HCT116 (cell line): ENCODE measurements at regions not wholly inside any gene's neighbourhood (a gene's known extent, or its start where the extent isn't known, plus 50 kb on each side); places are given as distances from the start of the nearest gene placed in this dataset.

ENCODE experiments used
- ATAC-seq: fragments of 200-7000 bp; cut with Tn5 transposase; 2 replicates; pipeline ENCODE4 v1.9.1; 2020; ENCODE audit warnings: mild to moderate bottlenecking, moderate library complexity
- BruUV-seq: library from RNA; stranded (reverse); fragments of 400-500 nt; replicated peaks from 2 replicates; lab custom pipeline; 2021; lab: Mats Ljungman, UMichigan
- CTCF ChIA-PET: fragments of 300-600 bp; sonication (Branson Sonifier 250); formaldehyde crosslinking; loops from one replicate; lab custom pipeline; 2021; ENCODE audit warnings: antibody characterized with exemption; lab: Charles Lee
- POLR2A ChIA-PET: fragments of 300-600, 350-600 bp; sonication (Branson Sonifier 250); formaldehyde crosslinking; loops from one replicate; lab custom pipeline; 2021; ENCODE audit warnings: antibody characterized with exemption; lab: Charles Lee
- RAD21 ChIA-PET, 2 experiments: fragments of 300-600 bp; sonication (Branson Sonifier 250); formaldehyde crosslinking; loops; one replicate each; lab custom pipeline; 2023; ENCODE audit warnings: low total read pairs in 2 of 2; ENCODE audit not compliant: uncharacterized antibody in 2 of 2, unreplicated experiment in 2 of 2, low non-redundant PET in 1 of 2; lab: Charles Lee
- DNase-seq: peaks from one replicate; pipeline ENCODE4 v3.0.0-alpha.2; 2010; ENCODE audit warnings: low read depth, low spot score
- H2AFZ ChIP-seq: fragments of 200-600 bp; shearing (Covaris generic), sonication (generic); 2 replicates; pipeline ENCODE4 v1.6.1; 2017; ENCODE audit warnings: low read depth, mixed run types, mixed read lengths, antibody characterized with exemption, low read length; ENCODE audit not compliant: poor library complexity, severe bottlenecking
- H3K27ac ChIP-seq: 2 replicates; pipeline ENCODE4 v1.5.1; 2012; ENCODE audit warnings: low read depth, low read length
- H3K27me3 ChIP-seq: fragments of 200-600 bp; sonication (generic); 2 replicates; pipeline ENCODE4 v1.6.1; 2016; ENCODE audit warnings: mixed run types, low read length, mixed read lengths; ENCODE audit not compliant: insufficient read depth
- H3K36me3 ChIP-seq, 2 experiments: fragments of 200-500 bp in 1 of 2; fragments of 200-600 bp in 1 of 2; sonication (Bioruptor generic) in 1 of 2; sonication (generic) in 1 of 2; 2 replicates each; pipeline versions ENCODE4 v1.5.1 to v1.6.1; 2014 to 2016; ENCODE audit warnings: low read length in 2 of 2, inconsistent platforms in 1 of 2, mixed read lengths in 1 of 2, mixed run types in 1 of 2; ENCODE audit not compliant: insufficient read depth in 2 of 2, control insufficient read depth in 1 of 2
- H3K4me1 ChIP-seq, 2 experiments: fragments of 200-600 bp in 1 of 2; sonication (generic) in 1 of 2; 2 replicates each; pipeline versions ENCODE4 v1.5.1 to v1.6.1; 2012 to 2017; ENCODE audit warnings: low read length in 2 of 2, inconsistent platforms in 1 of 2, mild to moderate bottlenecking in 1 of 2, mixed read lengths in 1 of 2, mixed run types in 1 of 2, moderate library complexity in 1 of 2; ENCODE audit not compliant: insufficient read depth in 2 of 2, control insufficient read depth in 1 of 2
- H3K4me2 ChIP-seq: fragments of 200-600 bp; sonication (generic); 2 replicates; pipeline ENCODE4 v1.6.1; 2017; ENCODE audit warnings: mixed run types, low read length, mixed read lengths
- H3K4me3 ChIP-seq, 2 experiments: fragments of 200-600 bp in 1 of 2; sonication (generic) in 1 of 2; replicated peaks in 1 of 2; 2 replicates each; pipeline ENCODE4 v1.5.1; 2011 to 2016; ENCODE audit warnings: low read length in 2 of 2, control low read depth in 1 of 2, low read depth in 1 of 2, mild to moderate bottlenecking in 1 of 2, mixed read lengths in 1 of 2, mixed run types in 1 of 2
- H3K79me2 ChIP-seq: fragments of 200-600 bp; sonication (generic); 2 replicates; pipeline ENCODE4 v1.6.1; 2017; ENCODE audit warnings: mild to moderate bottlenecking, mixed run types, low read length, moderate library complexity, mixed read lengths; ENCODE audit not compliant: insufficient read depth
- H3K9ac ChIP-seq: fragments of 200-600 bp; sonication (generic); 2 replicates; pipeline ENCODE4 v1.6.1; 2016; ENCODE audit warnings: low read length, mixed read lengths
- H3K9me2 ChIP-seq: fragments of 200-600 bp; sonication (generic), shearing (Covaris generic); 2 replicates; pipeline ENCODE4 v1.6.1; 2017; ENCODE audit warnings: mixed run types, mild to moderate bottlenecking, moderate library complexity; ENCODE audit not compliant: insufficient read depth
- H3K9me3 ChIP-seq, 2 experiments: fragments of 200-500 bp in 1 of 2; fragments of 200-600 bp in 1 of 2; sonication (Bioruptor generic) in 1 of 2; sonication (generic) in 1 of 2; 2 replicates each; pipeline ENCODE4 v1.6.1; 2014 to 2017; ENCODE audit warnings: low read length in 2 of 2, mixed read lengths in 2 of 2, inconsistent platforms in 1 of 2, low read depth in 1 of 2, mild to moderate bottlenecking in 1 of 2, mixed run types in 1 of 2, moderate library complexity in 1 of 2; ENCODE audit not compliant: control insufficient read depth in 1 of 2, insufficient read depth in 1 of 2
- H4K20me1 ChIP-seq: fragments of 200-600 bp; sonication (generic), shearing (Covaris generic); 2 replicates; pipeline ENCODE4 v1.6.1; 2017; ENCODE audit warnings: mixed run types, mild to moderate bottlenecking, moderate library complexity; ENCODE audit not compliant: insufficient read depth
- CBX3 ChIP-seq: IDR thresholded peaks from 2 replicates; pipeline ENCODE4 v1.6.1; 2012; ENCODE audit warnings: low read depth
- CTCF ChIP-seq, 3 experiments: fragments of 200-600 bp in 1 of 3; sonication (generic) in 1 of 3; IDR thresholded peaks in 2 of 3; conservative IDR thresholded peaks in 1 of 3; 2 replicates each; pipeline ENCODE4 v1.5.1; 2012 to 2017; ENCODE audit warnings: low read depth in 2 of 3, low read length in 2 of 3, antibody characterized with exemption in 1 of 3, borderline replicate concordance in 1 of 3, control low read depth in 1 of 3, mild to moderate bottlenecking in 1 of 3, mixed read lengths in 1 of 3, mixed run types in 1 of 3, moderate library complexity in 1 of 3; ENCODE audit not compliant: insufficient read depth in 1 of 3
- FOSL1 ChIP-seq: IDR thresholded peaks from 2 replicates; pipeline ENCODE4 v1.6.1; 2012; ENCODE audit warnings: low read depth
- POLR2A ChIP-seq: IDR thresholded peaks from 2 replicates; pipeline ENCODE4 v1.7.0; 2011; ENCODE audit warnings: borderline replicate concordance; ENCODE audit not compliant: insufficient read depth, insufficient read length; ENCODE audit errors: extremely low read depth
- POLR2AphosphoS5 ChIP-seq: IDR thresholded peaks from 2 replicates; pipeline ENCODE4 v1.6.1; 2011; ENCODE audit warnings: mild to moderate bottlenecking, low read depth, low read length, moderate library complexity
- REST ChIP-seq: IDR thresholded peaks from 2 replicates; pipeline ENCODE4 v1.6.1; 2012; ENCODE audit warnings: low read depth
- SP1 ChIP-seq: IDR thresholded peaks from 2 replicates; pipeline ENCODE4 v1.6.1; 2012; ENCODE audit warnings: low read depth
- SRF ChIP-seq: IDR thresholded peaks from 2 replicates; pipeline ENCODE4 v1.6.1; 2012; ENCODE audit warnings: low read depth
- YY1 ChIP-seq: IDR thresholded peaks from 2 replicates; pipeline ENCODE4 v1.6.1; 2011; ENCODE audit warnings: low read length, low read depth, moderate library complexity, mild to moderate bottlenecking; ENCODE audit not compliant: insufficient replicate concordance; ENCODE audit errors: extremely low read depth
- ZBTB33 ChIP-seq: IDR thresholded peaks from 2 replicates; pipeline ENCODE4 v1.6.1; 2011; ENCODE audit warnings: mild to moderate bottlenecking, low read length, moderate library complexity; ENCODE audit not compliant: insufficient replicate concordance; ENCODE audit errors: extremely low read depth
- ZFX ChIP-seq: fragments of 450-650 bp; IDR thresholded peaks from 2 replicates; pipeline ENCODE4 v1.6.1; 2017
- ZNF274 ChIP-seq: fragments of 200-500 bp; sonication (Bioruptor generic); IDR thresholded peaks from 2 replicates; pipeline ENCODE4 v1.6.1; 2014; ENCODE audit warnings: mild to moderate bottlenecking, low read depth, low read length, inconsistent platforms
- intact Hi-C: fragments of 100-400 bp; cut with micrococcal nuclease; formaldehyde crosslinking; loops from 2 replicates; pipeline ENCODE4 v1.10.0; 2022

GRCh38 chr1:170415710-170416372 is 116.1 kb upstream of the GORAB start:
- Histone ChIP-seq H2AFZ (no peak overlapping the region), H3K27ac (no peak overlapping the region), H3K4me2 (no peak overlapping the region), H3K4me3 (no peak overlapping the region), H3K27me3 (no peaks in the 10 kb centered on the region), H3K9ac (no peak overlapping the region), H3K9me3 (no peaks in the 10 kb centered on the region), H3K9me2 (no peaks in the 10 kb centered on the region), H4K20me1 (no peaks in the 10 kb centered on the region), H3K79me2 (no peaks in the 10 kb centered on the region), H3K36me3 (no peaks in the 10 kb centered on the region), H3K4me1 (no peaks in the 10 kb centered on the region)
- RAD21 ChIA-PET, result no interaction called here
- TF ChIP-seq ZBTB33 (no peak), CBX3 (no peak), POLR2AphosphoS5 (no peak), FOSL1 (no peak), POLR2A (no peak), ZNF274 (no peak), SP1 (no peak), REST (no peak), YY1 (no peak), SRF (no peak), CTCF (IDR thresholded peaks at IDR 0.05 in 2 of 3, conservative IDR thresholded peaks at IDR 0.05 in 1 of 3; ENCODE audit: borderline replicate concordance in 1 of 3, insufficient read depth in 1 of 3, low read depth in 2 of 3, low read length in 2 of 3) (no peak), ZFX (no peak)
- intact Hi-C loops, result no loop called here
- POLR2A ChIA-PET, result no interaction called here
- CTCF ChIA-PET, result no interaction called here
- ATAC-seq (no peak), DNase-seq (no peak)
- BruUV-seq, result no TSS peak
